Cardiac fibroblast (primary cell): ENCODE measurements at regions not wholly inside any gene's neighbourhood (a gene's known extent, or its start where the extent isn't known, plus 50 kb on each side); places are given as distances from the start of the nearest gene placed in this dataset.
"Not testable (repeated sequence)": the region's sequence is repeated elsewhere in the genome, so short reads cannot be mapped to it uniquely, and the experiment has no call there.

ENCODE experiments used
- DNase-seq, 2 donors: peaks; one replicate each; pipeline versions ENCODE4 v3.0.0 to v3.0.0-alpha.2; 2010; ENCODE audit warnings: low read depth in 2 of 2
- H3K4me3 ChIP-seq, 2 donors: replicated peaks in 1 of 2; 1 replicate in 1 of 2; 2 replicates in 1 of 2; pipeline ENCODE4 v1.5.1; 2011; ENCODE audit warnings: low read depth in 2 of 2, low read length in 2 of 2, mild to moderate bottlenecking in 2 of 2, moderate library complexity in 1 of 2
- CTCF ChIP-seq: IDR thresholded peaks from one replicate; pipeline ENCODE4 v1.5.1; 2011; ENCODE audit warnings: low read depth, mild to moderate bottlenecking, low read length, inconsistent platforms

DNA sequence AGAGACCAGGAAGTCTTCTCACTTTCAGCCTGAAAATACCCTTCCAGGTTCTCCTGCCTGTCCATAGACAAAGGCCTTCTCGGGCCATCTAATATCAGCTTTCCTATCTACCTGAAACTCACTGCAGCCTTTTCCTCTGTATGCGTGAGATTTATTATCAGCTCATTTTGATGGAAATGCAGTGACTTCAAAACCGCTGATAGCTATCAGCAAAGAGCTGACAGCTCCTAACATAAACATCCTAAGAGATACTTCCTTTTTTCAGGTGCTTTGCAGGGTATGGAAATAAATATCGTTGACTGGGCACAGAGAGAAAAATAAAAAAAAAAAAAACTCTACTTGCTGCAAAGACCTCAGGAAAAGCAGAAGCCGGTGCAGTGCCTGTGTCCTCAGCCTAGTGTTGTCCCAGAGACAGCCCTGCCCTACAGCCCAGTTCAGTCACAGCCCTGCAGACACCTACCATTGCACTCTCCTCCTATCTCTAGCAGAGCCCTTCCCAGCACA is 215.0 kb upstream of the EGLN3 start:
- TF ChIP-seq CTCF, result no peak
- H3K4me3 ChIP-seq, result no peak overlapping the region
- DNase-seq, result no peak

- H3K4me3 ChIP-seq, result no peak overlapping the region
- no peak for DNase-seq
- no peak for TF ChIP-seq CTCF
Observed at GRCh38 chr14:34164162-34164864, 213.4 kb upstream of the EGLN3 start.

- H3K4me3 ChIP-seq, result no peak overlapping the region
- DNase-seq, result no peak
- TF ChIP-seq CTCF, result no peak
Observed at GRCh38 chr14:34161351-34162082, 210.6 kb upstream of the EGLN3 start.

GRCh38 chr14:34160619-34161018 is 209.7 kb upstream of the EGLN3 start:
- TF ChIP-seq CTCF, result no peak
- H3K4me3 ChIP-seq, result no peak overlapping the region
- DNase-seq, result no peak

DNA sequence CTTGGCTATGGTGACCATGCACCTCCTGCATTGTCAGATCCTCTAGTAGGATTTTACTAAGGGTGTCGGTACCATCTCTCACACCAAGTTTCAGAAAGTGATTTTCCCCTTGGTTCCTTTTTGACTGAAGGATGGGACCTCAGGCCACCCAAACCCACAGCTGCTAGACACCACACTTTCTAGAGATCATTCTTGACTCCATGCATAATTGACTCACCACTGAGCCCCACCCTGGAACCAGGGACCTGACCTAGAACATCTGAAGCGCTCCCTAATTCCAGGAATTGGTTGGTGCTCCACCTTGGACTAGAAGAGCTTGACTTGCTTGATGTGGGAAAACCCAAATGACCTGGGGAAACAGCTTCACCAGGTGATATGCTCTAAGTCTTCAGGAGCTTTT is 206.8 kb upstream of the EGLN3 start:
- no peak overlapping the region for H3K4me3 ChIP-seq
- no peak for TF ChIP-seq CTCF
- DNase-seq, result no peak

DNA sequence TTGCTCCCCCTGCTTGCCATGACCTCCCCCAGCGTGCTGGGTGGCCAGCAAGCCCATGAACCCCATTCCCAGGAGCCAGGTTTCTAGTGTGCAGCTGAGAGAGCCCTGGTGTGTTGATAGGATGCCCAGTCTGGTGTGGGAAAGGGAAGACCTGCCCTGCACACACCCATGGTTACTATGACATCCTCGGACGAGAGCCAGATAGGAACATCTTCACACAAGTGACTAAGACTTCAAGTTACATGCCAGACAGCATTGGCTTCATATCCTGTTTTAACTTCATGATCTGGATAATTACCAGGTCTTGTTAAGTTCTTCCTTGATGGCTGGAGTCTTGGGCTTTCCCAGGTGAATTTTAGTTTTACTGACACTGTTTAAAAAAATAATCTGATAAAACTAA is 196.6 kb upstream of the EGLN3 start:
- no peak for TF ChIP-seq CTCF
- DNase-seq, result no peak
- no peak overlapping the region for H3K4me3 ChIP-seq

- not testable (repeated sequence) for H3K4me3 ChIP-seq, DNase-seq
Observed at GRCh38 chr14:34140127-34140526, 189.3 kb upstream of the EGLN3 start.

DNA sequence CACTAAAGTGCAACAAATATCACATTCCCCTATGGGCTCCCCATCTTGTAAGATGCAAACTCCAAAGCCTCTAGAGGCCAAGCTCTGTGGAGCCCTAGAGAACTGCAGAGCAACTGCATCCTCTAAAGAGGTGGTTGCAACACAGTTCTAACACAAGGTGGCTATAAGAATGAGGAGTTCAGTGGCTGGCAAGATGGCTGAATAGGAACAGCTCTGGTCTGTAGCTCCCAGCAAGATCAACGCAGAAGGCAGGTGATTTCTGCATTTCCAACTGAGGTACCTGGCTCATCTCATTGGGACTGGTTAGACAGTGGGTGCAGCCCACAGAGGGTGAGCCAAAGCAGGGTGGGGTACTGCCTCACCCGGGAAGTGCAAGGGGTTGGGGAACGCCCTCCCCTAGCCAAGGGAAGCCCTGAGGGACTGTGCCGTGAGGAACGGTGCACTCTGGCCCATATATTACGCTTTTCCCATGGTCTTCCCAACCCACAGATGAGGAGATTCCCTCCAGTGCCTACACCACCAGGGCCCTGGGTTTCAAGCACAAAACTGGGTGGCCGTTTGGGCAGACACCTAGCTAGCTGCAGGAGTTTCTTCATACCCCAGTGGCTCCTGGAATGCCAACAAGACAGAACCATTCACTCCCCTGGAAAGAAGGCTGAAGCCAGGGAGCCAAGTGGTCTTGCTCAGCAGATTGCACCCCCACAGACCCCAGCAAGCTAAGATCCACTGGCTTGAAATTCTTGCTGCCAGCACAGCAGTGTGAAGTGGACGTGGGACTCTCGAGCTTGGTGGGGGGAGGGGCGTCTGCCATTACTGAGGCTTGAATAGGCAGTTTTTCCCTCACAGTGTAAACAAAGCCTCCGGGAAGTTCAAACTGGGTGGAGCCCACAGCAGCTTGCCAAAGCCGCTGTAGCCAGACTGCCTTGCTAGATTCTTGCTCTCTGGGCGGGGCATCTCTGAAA is 188.6 kb upstream of the EGLN3 start:
- peak; percentile 7 to 58 for DNase-seq
- not testable (repeated sequence) for H3K4me3 ChIP-seq
